Bone marrow (tissue), 2 donors: ENCODE measurements at regions not wholly inside any gene's neighbourhood (a gene's known extent, or its start where the extent isn't known, plus 50 kb on each side); places are given as distances from the start of the nearest gene placed in this dataset.

Experiments used
- DNase-seq, 2 donors: peaks; one replicate each; lab custom pipeline; 2025; lab: John Stamatoyannopoulos, UW

GRCh38 chr16:61323456-61323855 lies 712.8 kb downstream of the CDH8 start:
- DNase-seq: no peak

- DNase-seq: no peak
Observed at GRCh38 chr16:61320791-61321190, 715.4 kb downstream of the CDH8 start.

DNA sequence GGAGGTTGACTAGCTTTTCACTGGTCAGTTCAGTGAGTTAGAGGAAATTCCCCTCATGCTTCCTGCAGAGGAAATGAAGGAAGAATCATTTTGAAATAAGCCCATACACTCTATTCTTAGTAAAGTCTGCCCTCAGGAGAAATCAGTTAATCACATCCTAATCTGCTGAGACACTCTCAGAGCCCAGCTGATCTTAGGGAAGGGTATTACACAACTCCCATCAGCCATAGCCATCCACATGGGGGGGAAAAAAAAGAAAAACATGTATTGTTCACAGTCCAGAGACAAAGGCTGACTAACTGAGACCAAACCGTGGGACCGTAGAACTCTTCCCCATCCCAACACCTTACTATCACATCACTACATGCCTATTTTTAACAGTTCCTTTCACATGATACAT lies 722.3 kb downstream of the CDH8 start:
- DNase-seq: no peak

- DNase-seq: no peak
Observed at GRCh38 chr16:61309386-61309785, 726.9 kb downstream of the CDH8 start.

DNA sequence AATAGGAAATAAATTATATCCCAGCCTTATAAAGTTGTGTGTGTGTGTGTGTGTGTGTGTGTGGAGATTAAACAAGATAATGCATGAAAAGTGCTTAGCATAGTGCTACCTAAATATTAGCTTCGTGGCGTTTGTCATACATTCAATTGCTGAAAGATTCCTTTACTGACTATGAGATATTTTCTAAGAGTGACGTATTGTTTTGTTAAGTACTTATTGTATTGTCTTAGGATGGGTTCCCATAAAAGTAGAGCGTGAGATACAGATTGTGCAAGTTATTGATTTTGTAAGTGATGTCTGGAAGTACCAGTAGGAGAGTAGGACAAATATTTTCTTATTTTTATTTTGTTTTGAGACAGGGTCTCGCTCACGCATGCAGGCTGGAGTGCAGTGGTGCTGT lies 730.0 kb downstream of the CDH8 start:
- DNase-seq: no peak

DNA sequence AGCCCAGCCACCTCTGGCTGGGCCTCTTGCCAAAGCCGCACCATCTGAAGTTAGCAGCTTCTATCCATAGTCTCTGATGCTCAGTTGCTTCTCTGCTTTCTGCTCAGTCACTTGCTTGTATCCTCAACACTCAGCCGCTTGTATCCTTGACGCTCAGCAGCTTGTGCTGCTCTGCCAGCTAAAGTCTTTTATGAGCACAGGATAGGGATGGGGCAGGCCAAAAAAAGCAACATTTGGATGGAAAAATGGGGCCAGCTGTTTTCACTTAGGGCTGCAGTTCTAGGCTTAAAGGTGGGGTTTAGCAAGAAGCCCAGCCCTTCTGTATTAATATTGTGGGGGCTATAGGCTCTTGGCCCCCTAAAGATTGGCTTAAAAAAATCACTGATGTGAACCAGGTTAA lies 739.4 kb downstream of the CDH8 start:
- no peak for DNase-seq

GRCh38 chr16:61296305-61296704 lies 739.9 kb downstream of the CDH8 start:
- DNase-seq: no peak

DNA sequence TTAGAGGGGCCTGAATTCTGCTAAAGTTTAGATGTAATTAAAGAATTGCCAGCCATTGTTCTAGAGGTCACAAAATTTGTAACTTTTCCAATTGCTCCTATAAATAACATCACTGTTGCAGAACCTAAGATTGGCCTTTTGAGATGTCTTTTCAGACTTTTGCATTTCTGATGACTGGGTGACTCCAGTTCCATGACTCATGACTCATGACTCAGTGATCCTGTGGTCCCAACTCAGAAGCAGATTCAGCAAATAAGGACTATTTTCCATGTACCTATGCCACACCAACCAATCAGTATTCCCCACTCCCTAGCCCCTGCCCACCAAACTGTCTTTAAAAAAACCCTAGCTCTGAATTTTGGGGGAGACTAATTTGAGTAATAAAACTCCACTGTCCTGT lies 740.9 kb downstream of the CDH8 start:
- no peak for DNase-seq

GRCh38 chr16:61289141-61289540 lies 747.1 kb downstream of the CDH8 start:
- DNase-seq: no peak

DNA sequence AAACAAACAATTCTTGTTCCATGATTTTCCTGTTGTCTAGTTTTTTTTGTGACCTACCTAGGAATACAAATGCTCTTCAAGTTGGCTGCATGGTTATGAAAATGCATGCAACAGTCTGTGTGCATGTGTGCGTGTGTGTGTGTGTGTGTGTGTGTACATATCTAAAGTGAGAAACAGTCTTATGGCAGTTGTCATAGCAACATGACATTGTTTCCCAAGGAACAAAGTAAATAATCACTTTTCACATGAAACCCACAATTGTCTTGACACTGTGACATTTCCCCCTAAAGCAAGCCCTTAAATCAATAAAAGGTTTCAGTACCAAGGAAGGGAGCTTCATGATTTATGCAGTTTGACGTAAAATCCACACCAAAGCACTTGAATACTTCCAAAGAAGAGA lies 758.4 kb downstream of the CDH8 start:
- no peak for DNase-seq

GRCh38 chr16:61274211-61274610 lies 762.0 kb downstream of the CDH8 start:
- no peak for DNase-seq

DNA sequence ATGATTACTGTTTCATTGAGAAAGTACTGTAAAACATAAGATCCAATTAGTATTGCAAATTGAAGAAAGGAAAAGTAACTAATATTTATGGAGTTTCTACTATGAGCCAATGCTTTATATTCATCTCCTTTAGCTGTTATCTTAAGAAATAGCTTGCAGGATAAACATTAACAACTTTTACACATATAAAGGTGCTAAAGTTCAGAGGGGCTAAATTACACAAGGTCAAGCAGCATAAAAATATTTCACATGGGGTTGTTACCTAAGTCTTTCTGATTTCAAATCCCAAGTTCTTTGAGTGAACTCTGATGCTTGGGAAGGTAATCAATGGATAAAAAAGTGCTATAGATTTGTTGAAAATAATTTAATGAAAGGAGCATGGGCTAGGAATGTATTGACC lies 765.5 kb downstream of the CDH8 start:
- no peak for DNase-seq

DNA sequence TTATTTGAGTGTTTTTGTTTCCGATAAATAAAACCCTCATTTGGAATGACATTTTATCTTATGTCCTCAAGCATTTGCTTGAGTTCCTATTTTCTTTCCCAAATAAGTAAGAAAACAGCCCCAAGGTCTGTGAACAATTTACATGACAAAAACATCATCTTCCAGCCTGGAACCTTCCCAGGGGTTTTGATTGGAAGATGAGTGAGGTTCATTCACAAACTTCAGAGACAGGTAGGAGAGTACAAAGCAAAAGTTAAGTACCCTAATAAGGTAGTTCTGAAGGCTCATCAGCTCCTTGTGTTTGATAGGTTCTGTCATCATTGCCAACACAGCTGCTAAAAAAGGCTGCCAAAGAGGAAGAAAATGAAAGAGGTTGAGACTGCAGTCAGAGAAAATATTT lies 772.8 kb downstream of the CDH8 start:
- DNase-seq: no peak

GRCh38 chr16:61261315-61261714 lies 774.9 kb downstream of the CDH8 start:
- DNase-seq: no peak

DNA sequence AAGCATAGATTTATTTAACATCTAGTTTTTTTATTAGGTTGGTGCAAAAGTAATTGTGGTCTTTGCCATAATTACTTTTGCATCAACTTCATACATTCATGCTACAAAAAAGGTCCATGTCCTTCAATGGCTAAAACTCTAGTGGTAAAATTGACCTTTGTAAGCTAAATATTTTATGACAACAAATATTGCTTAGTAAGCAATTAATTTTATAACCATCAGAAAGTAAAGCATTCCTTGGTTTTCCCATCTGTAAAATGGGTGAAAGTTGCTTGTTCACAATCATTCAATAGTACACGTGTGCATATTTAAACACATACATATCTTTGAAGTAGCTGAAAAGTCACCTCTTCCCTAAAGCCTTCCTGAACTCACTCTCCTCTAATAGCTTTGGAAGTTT lies 789.6 kb downstream of the CDH8 start:
- DNase-seq: no peak

- no peak for DNase-seq
Observed at GRCh38 chr16:61243954-61244353, 792.3 kb downstream of the CDH8 start.

DNA sequence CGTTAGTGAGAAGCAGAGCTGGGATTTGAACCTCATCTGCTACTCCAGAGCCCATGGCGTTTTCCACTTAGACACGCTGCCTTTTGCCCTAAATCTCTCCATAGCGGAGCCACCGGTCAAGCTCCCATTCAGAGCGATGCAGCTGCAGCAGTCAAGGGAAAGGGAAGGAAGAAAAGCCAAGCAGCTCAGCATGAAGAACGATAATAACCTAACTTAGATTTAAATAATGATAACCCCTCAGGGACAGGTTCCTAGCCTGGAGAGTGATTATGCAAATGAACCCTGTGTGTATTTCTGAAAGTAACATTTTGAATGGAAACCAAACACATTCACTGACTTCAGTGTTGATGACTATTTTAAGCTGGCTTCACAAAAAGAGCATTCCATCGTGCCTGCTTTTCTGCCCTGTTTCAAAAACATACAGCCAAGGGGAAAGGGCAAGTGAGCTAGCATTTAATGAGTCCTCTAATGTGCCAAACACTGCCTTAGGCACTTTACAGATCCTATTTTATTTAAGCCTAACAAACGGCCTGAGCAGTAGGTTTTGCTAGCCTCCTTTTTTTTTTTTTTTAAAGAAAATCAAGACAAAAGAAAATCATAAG lies 798.3 kb downstream of the CDH8 start:
- DNase-seq: no peak

- no peak for DNase-seq
Observed at GRCh38 chr16:61233713-61234112, 802.5 kb downstream of the CDH8 start.

- no peak for DNase-seq
Observed at GRCh38 chr16:61228371-61228770, 807.9 kb downstream of the CDH8 start.

- no peak for DNase-seq
Observed at GRCh38 chr16:61215605-61216004, 820.6 kb downstream of the CDH8 start.

GRCh38 chr16:61214780-61215179 lies 821.5 kb downstream of the CDH8 start:
- DNase-seq: no peak

DNA sequence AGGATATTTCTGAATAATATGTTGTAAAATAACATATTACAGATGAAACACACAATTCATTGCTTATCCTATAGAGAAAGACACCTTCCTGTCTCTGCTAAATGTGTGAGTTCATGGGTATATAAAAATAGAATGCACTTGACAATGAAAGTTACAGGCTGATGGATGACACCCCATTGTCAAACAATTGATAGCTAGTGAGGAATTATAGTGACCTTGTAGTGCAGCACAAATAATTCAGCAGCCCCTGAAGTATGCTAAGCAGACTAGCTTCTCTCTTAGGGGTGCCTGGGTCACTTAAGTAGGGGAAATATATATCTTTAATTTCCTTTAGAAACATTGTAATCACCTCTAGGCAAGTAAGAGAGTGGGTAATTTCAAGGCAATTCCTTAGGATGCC lies 826.2 kb downstream of the CDH8 start:
- DNase-seq: no peak

- DNase-seq: no peak
Observed at GRCh38 chr16:61195006-61195405, 841.2 kb downstream of the CDH8 start.

GRCh38 chr16:61194573-61194972 lies 841.7 kb downstream of the CDH8 start:
- DNase-seq: no peak

DNA sequence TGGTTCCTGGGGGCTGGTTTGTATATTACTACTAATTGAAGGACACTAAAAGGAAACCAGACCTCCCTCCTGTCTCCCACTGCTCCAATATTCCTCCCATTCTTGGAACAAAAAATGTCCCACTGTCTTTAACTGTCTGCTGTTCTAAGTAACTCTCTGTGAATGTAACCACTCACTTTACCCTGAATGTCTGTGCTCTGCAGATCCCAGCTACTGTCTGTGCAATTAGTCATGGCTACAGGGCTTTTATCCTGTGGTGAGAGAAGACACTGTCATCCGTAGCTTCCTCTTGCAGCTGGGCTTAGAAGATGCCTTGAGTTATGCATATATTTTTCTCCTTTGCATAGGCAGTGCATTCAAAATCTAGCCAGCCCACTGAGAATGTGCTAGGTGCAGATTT lies 853.8 kb downstream of the CDH8 start:
- DNase-seq: no peak
